ENCODE measurements at regions not wholly inside any gene's neighbourhood (a gene's known extent, or its start where the extent isn't known, plus 50 kb on each side); places are given as distances from the start of the nearest gene placed in this dataset.

GRCh38 chr11:43197379-43197778 lies 114.4 kb upstream of the API5 start:
- TF ChIP-seq ZFP37 (CRISPR knock-in tag; IDR thresholded peaks at IDR 0.05; ENCODE audit: borderline replicate concordance) (no peak), RXRA (CRISPR knock-in tag; IDR thresholded peaks at IDR 0.05) (no peak), MXD1 (CRISPR knock-in tag; IDR thresholded peaks at IDR 0.05) (no peak), DNMT3B (CRISPR knock-in tag; conservative IDR thresholded peaks at IDR 0.05) (no peak)
